ENCODE measurements at regions not wholly inside any gene's neighbourhood (a gene's known extent, or its start where the extent isn't known, plus 50 kb on each side); places are given as distances from the start of the nearest gene placed in this dataset.
A peak's percentile ranks its signal among the peaks of the same experiment; 100 is the strongest.

DNA sequence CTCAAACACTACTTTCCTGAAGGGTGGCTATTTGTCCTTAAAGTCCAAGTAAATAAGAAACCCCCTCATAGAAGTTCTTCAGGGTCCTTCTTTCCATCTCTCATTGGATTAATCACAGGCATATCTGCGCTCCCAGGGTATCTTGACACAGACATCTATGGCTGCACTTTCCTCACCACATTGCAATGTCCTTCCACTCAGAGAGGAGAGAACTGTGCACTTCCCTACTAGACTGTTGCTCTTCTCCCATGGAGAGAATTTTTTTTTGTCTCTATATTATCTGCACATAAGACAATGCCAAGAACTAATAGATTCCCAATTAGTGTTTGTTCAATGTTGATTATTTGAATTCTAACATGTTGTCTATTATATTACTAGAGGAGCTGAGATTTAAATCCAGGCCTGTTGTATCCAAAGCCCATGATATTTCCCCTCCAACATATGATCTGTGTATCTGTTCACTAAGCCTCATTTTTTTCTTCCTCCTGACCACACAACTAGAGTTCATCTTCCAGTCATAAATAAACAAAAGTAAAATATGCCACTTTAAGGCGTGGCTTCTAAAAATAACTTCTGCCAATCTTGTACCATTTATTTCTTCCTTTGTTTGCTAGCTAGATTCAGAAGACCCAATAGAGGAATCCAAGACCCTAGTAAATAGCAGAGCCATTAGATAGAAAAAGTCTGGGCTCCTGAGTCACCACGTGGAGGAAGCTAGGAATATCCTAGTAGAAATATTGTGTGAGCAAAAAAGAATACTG is 61.5 kb upstream of the FAM241A start:
- no peaks in the 10 kb centered on the region for H3K9me1 ChIP-seq (replicated peaks; ENCODE audit: control insufficient read depth, extremely low read depth, insufficient read depth, low read length)
- BruUV-seq (replicated peaks), result TSS peak; percentile 91
- no peaks in the 10 kb centered on the region for H3K27me3 ChIP-seq (ENCODE audit: control insufficient read depth in 2 of 2, insufficient read depth in 2 of 2, low read length in 2 of 2)
- no peak for TF ChIP-seq EZH2 (IDR thresholded peaks at IDR 0.05; ENCODE audit: borderline replicate concordance, low read depth, low read length, severe bottlenecking)
- TF ChIP-seq FOS (IDR thresholded peaks at IDR 0.05; ENCODE audit: borderline replicate concordance, insufficient read depth, low read length), result no peak
- peak; percentile 8 for TF ChIP-seq JUN (IDR thresholded peaks at IDR 0.05; ENCODE audit: borderline replicate concordance, insufficient read depth, insufficient read length, low read depth)
- peak overlapping the region; percentile 52 for H3K4me2 ChIP-seq (ENCODE audit: insufficient read depth, low read length)
- H2AFZ ChIP-seq (ENCODE audit: low read depth, low read length), result no peak overlapping the region
- dilution Hi-C loops (cut with MboI; ENCODE audit: extremely low pct_ligation_motif_present, low sequenced_read_pairs), result no loop called here
- DNase-seq (ENCODE audit: low read depth, low spot score) (peak; percentile 79), FAIRE-seq (peak; percentile 67)
- intact Hi-C loops (cut with micrococcal nuclease), result loop anchor here (1.0 to 10.0 kb wide), 11 partner anchors 11 to 1931 kb away; partner anchors contain the start of genes AP1AR and LARP7
- H3K9ac ChIP-seq (replicated peaks; ENCODE audit: extremely low read depth, insufficient read depth, low read length), result peak overlapping the region; percentile 64
- H4K20me1 ChIP-seq (replicated peaks; ENCODE audit: control insufficient read depth, extremely low read depth, insufficient read depth, low read length), result no peaks in the 10 kb centered on the region
- H3K4me3 ChIP-seq (replicated peaks in 1 of 3; ENCODE audit: insufficient read depth in 1 of 3, low read depth in 1 of 3, low read length in 3 of 3), result peak overlapping the region in 1 of 3 experiments; percentile 4
- H3K9me3 ChIP-seq (replicated peaks; ENCODE audit: control insufficient read depth, insufficient read depth, low read length), result no peaks in the 10 kb centered on the region
- no peaks in the 10 kb centered on the region for H3K79me2 ChIP-seq (ENCODE audit: control insufficient read depth, insufficient read depth, low read length)
- ChIA-PET POLR2A (interaction anchor here (1.1 kb wide), 1 partner anchor 148 kb away, joined by 4 read pairs; the partner anchor contains the start of gene AP1AR), CTCF (interaction anchor here (0.8 to 1.4 kb wide), 9 partner anchors 8 to 521 kb away, joined by 3 to 20 read pairs (median 3); partner anchors contain the start of gene AP1AR)
- peak overlapping the region; percentile 95 for H3K27ac ChIP-seq (ENCODE audit: insufficient read depth, low read depth, low read length)
- H3K36me3 ChIP-seq (ENCODE audit: control insufficient read depth in 2 of 2, extremely low read depth in 1 of 2, insufficient read depth in 2 of 2, low read length in 2 of 2), result no peaks in the 10 kb centered on the region
- peaks cover 41% of the 10 kb centered on the region for H3K4me1 ChIP-seq (ENCODE audit: control insufficient read depth, extremely low read depth, insufficient read depth, low read length)

DNA sequence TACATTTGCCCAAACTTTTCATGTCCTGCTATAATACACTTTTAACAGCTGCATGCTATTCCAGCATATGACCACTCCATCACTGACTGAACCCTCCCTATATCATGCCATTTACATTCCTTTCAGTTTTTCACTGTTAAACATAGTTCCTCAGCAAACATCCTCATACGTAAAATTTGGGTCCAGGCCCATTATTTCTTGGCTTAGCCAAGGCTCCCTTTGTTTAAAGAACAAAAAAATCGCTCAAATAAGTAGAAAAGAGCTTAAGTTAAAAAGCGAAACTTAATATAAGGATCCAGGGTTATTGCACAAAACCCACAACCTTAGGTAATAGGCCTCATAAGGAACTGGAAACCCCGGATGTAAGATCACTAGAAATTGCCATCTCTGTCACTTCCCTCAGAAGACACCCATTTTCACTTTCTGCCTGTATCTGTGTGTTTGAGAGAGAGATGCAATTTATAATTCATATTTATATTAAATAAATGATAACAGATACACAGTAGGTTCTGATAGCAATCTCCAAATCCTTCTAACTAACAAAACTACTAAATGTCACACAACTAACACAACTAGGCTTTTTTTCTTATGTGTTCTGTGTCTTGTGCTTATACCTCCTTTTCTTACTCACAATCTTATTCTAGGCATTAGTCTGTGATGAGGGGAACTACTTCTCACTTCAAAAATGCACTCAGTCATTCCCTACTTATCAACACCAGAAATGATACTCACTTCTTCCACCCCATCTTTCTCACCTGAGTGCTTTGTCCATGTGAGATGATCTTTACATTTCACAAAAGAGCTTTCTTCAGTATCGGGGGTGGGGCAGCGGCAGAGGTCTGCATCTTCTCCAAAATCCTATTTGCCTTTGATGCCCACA is 59.9 kb upstream of the FAM241A start:
- Histone ChIP-seq H4K20me1 (replicated peaks; ENCODE audit: control insufficient read depth, extremely low read depth, insufficient read depth, low read length) (no peaks in the 10 kb centered on the region), H2AFZ (ENCODE audit: low read depth, low read length) (peak overlapping the region; percentile 82), H3K9me1 (replicated peaks; ENCODE audit: control insufficient read depth, extremely low read depth, insufficient read depth, low read length) (no peaks in the 10 kb centered on the region), H3K9me3 (replicated peaks; ENCODE audit: control insufficient read depth, insufficient read depth, low read length) (no peaks in the 10 kb centered on the region), H3K4me3 (replicated peaks in 1 of 3; ENCODE audit: insufficient read depth in 1 of 3, low read depth in 1 of 3, low read length in 3 of 3) (no peak overlapping the region), H3K27ac (ENCODE audit: insufficient read depth, low read depth, low read length) (peak overlapping the region; percentile 95), H3K36me3 (ENCODE audit: control insufficient read depth in 2 of 2, extremely low read depth in 1 of 2, insufficient read depth in 2 of 2, low read length in 2 of 2) (no peaks in the 10 kb centered on the region), H3K79me2 (ENCODE audit: control insufficient read depth, insufficient read depth, low read length) (no peaks in the 10 kb centered on the region), H3K9ac (replicated peaks; ENCODE audit: extremely low read depth, insufficient read depth, low read length) (peak overlapping the region; percentile 64), H3K4me1 (ENCODE audit: control insufficient read depth, extremely low read depth, insufficient read depth, low read length) (peaks cover 41% of the 10 kb centered on the region), H3K27me3 (ENCODE audit: control insufficient read depth in 2 of 2, insufficient read depth in 2 of 2, low read length in 2 of 2) (no peaks in the 10 kb centered on the region), H3K4me2 (ENCODE audit: insufficient read depth, low read length) (no peak overlapping the region)
- CTCF ChIA-PET, result interaction anchor here (1.0 to 1.5 kb wide), 3 partner anchors 9 to 25 kb away, joined by 3 to 5 read pairs (median 3); no protein-coding TSS in a partner anchor
- dilution Hi-C loops (cut with MboI; ENCODE audit: extremely low pct_ligation_motif_present, low sequenced_read_pairs), result no loop called here
- POLR2A ChIA-PET, result no interaction called here
- peak; percentile 38 for DNase-seq (ENCODE audit: low read depth, low spot score)
- FAIRE-seq, result no peak
- intact Hi-C loops (cut with micrococcal nuclease), result loop anchor here (10.0 kb wide), 1 partner anchor 1929 kb away; no protein-coding TSS in a partner anchor
- BruUV-seq (replicated peaks), result no TSS peak
- no peak for TF ChIP-seq POLR2A (IDR thresholded peaks at IDR 0.05; ENCODE audit: low read depth, low read length)
- TF ChIP-seq GATA2 (IDR thresholded peaks at IDR 0.05; ENCODE audit: insufficient read depth, insufficient read length, low read depth, low read length), result no peak
- no peak for TF ChIP-seq MYC (IDR thresholded peaks at IDR 0.05; ENCODE audit: low read depth, low read length)
- no peak for TF ChIP-seq JUN (IDR thresholded peaks at IDR 0.05; ENCODE audit: borderline replicate concordance, insufficient read depth, insufficient read length, low read depth)
- no peak for TF ChIP-seq EZH2 (IDR thresholded peaks at IDR 0.05; ENCODE audit: borderline replicate concordance, low read depth, low read length, severe bottlenecking)
- no peak for TF ChIP-seq POLR2AphosphoS5 (IDR thresholded peaks at IDR 0.05; ENCODE audit: insufficient read depth, low read depth, low read length)
- TF ChIP-seq FOS (IDR thresholded peaks at IDR 0.05; ENCODE audit: borderline replicate concordance, insufficient read depth, low read length), result no peak
- TF ChIP-seq, protein P1, sequence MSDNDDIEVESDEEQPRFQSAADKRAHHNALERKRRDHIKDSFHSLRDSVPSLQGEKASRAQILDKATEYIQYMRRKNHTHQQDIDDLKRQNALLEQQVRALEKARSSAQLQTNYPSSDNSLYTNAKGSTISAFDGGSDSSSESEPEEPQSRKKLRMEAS (IDR thresholded peaks at IDR 0.05; ENCODE audit: insufficient read depth, insufficient read length), result no peak
- TF ChIP-seq, protein P2, sequence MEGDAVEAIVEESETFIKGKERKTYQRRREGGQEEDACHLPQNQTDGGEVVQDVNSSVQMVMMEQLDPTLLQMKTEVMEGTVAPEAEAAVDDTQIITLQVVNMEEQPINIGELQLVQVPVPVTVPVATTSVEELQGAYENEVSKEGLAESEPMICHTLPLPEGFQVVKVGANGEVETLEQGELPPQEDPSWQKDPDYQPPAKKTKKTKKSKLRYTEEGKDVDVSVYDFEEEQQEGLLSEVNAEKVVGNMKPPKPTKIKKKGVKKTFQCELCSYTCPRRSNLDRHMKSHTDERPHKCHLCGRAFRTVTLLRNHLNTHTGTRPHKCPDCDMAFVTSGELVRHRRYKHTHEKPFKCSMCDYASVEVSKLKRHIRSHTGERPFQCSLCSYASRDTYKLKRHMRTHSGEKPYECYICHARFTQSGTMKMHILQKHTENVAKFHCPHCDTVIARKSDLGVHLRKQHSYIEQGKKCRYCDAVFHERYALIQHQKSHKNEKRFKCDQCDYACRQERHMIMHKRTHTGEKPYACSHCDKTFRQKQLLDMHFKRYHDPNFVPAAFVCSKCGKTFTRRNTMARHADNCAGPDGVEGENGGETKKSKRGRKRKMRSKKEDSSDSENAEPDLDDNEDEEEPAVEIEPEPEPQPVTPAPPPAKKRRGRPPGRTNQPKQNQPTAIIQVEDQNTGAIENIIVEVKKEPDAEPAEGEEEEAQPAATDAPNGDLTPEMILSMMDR (IDR thresholded peaks at IDR 0.05; ENCODE audit: extremely low read depth in 1 of 2, insufficient read depth in 1 of 2, low read depth in 1 of 2, low read length in 2 of 2), result no peak

Data from endothelial cell of umbilical vein (primary cell).